HG02623 (cell line): ENCODE measurements at regions not wholly inside any gene's neighbourhood (a gene's known extent, or its start where the extent isn't known, plus 50 kb on each side); places are given as distances from the start of the nearest gene placed in this dataset.

Experiments
- ATAC-seq: cut with Tn5 transposase; IDR thresholded peaks from one replicate; pipeline ENCODE4 v1.9.1; 2021; ENCODE audit warnings: moderate library complexity; ENCODE audit not compliant: unreplicated experiment

DNA sequence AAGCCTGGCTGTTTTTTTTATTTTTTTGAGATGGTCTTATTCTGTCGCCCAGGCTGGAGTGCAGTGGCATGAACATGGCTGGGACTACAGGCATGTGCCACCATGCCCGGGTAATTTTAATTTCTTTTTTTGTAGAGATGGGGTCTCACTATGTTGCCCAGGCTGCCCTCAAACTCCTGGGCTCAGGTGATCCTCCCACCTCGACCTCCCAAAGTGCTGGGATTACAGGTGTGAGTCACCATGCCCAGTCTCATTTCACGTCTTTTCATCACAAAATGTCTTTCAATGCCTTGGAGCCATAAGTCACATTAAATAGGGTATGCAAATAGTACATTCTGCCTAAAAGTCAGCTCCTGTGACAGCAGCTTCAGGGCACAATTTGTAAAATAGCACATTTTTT, 52.8 kb downstream of the SOX2 start:
- no peak for ATAC-seq

DNA sequence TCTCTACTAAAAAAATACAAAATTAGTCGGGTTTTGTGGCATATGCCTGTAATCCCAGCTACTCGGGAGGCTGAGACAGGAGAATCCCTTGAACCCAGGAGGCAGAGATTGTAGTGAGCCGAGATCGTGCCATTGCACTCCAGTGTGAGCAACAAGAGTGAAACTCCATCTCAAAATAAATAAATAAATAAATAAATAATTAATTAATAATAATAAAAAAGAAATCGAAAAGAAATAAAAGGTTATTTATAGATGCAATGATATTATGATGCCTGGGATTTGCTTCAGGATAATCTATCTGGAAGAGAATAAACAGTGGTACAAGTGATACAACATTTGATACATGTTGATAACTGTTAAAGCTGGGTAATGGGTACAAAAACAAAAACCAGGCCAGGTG, 58.6 kb downstream of the SOX2 start:
- no peak for ATAC-seq

DNA sequence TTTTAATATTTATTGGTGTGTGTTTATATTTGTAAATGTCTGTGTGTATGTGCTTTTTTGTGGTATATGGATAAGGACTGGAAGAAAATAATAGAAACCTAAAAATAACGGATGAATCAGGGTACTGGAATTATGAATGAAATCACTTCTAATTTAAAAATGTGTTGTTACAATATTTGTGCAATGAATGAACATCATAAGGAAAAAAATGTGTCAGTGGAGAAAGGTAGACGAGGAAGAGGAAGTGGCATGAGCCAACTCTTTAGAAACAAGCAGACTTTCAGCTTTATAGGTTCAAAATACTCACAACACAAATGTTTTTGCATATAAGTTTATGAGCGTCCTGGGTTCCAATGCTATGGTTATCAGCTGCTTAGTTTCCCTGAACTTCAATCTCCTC, 59.4 kb downstream of the SOX2 start:
- ATAC-seq = no peak

DNA sequence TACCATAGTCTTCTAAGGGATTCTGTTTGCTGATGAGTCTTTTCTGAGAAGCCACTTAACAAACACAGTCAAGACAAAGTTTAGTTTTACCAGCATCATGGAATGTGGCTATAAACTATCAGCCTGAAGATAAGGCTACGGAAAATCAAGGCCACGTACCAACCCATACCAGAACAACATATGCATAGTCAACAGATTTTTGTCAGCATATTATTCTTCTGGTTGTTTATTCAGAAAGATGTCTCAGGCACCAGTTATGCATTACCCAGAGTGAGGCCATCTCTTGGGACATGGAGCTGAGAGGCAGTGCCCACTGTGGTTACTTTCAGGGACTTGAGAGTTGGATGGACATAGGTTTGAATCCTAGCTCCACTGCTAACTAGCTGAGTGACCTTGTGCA, 60.4 kb downstream of the SOX2 start:
- no peak for ATAC-seq

DNA sequence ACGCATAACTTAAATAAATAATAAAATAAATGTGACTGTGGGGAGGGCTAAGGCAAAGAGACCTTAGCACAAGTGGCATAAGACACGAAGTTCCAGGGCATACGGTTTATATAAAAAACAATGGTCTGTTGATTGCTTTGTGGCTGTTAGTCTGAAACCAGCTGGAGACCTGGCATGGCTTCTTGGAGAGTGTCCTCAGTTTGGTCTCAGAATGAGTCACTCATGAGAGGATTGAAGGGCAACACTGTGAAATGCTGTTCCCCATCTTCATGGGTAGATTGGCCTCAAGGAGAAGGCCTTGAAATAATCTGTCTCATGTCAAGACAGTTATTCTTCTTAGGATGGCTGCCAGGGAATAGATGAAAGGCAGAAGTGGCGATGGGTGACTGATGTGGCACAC, 62.2 kb downstream of the SOX2 start:
- ATAC-seq = no peak

DNA sequence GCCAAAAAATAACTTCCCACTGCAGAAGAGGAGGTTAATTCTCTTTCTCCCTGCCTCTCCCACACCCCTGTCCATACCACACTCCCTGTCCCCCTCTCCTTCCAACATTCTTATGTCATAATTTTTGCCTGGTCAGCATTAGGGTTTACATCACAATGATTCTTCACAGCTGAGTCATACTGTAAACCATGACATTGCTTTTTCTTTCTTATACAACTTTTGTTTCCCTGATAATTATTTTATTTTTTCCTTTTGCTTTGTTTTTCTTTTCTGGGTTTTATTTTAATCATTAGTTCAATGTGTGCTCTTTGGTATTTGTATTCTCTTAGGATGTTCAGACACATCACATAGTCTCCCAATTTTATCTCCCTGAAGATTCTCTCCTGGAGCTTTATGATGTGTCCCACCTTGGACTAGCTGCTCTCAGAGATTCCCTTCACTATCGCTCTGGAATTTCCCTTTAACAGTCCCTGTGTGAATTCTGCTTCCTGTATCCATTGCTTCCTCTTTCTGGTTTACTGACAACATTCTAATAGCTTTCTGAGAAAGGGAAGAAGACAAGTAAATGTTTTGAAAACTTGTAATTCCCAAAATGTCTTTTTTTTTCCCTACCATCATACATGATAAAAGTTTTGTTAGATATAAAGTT, 70.7 kb downstream of the SOX2 start:
- ATAC-seq = no peak

DNA sequence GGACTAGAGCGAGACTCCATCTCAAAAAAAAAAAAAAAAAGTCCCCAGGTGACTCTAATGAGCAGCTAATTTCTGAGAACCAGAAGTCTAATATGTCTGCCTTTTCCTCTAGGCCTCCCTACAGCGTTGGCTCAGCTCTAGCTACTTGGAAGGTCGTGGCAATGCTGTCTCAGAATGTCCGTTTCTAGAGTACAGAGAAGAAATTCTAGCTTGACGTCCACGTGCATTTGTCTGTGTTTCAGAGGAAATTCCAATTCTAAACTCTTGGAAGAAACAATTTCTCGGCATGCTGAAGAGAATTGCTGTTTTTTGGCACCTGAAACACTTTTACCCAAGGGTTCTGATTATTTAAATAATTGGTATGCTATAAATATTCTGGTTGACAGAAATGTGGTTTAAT, 78.8 kb downstream of the SOX2 start:
- ATAC-seq = no peak

DNA sequence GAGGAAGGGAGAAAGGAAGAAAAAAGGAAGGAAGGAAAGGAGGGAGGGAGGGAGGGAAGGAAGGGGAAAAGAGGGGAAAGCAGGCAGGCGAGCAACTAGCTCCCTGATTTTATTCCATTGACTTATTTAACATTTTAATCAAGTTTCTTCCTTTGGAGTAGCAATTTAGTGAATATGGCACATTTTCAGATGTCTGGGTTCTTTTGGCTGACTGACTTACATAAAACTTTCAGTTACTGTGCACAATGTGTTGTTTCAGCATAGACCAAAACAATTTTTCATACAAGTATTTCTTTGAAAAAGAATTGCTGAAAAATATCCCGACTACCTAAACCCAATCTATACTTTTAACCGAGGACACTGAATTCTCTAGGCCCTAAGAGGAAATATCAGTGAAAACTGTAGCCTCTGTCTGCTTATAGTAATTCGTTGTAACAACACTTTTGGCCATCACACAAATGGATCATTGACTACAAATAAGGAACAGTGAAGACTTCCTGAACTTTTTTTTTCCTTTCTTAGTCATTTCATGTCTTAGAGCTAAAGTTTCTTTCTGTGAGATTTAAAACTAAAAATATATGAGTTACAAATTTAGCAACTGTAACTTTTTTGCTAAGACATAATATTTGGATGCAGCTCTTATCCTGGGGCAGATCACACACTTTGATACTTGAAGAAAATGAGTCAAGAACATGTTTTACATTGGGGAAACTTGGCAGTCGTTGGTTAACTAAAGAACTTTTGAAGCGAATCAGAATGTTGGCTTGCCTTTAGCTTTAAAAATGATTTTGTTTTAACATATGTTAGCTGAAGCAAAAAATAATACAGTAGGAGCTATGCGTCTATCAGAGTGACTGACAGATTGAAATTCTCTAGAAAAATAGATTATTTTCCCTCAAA, 79.6 kb downstream of the SOX2 start:
- ATAC-seq = no peak

DNA sequence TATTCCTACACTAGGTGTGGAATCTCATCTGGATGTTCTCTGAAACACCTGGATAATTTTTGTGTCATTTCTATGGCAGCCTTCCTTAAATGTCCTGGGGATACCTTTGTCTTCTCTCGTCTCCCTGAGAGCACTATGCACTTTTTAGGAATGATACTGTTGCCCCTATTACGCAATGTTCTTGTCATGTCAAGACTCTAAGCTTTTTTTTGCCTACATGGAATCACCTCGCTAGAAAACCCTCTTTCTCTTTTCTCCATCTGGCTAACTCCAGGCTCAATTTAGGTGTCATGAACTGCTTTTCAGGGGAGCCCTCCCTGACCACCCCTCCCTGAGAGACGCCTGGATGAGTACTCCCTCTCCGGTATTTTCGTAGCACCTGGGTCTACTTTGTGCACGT, 81.3 kb downstream of the SOX2 start:
- ATAC-seq = no peak

DNA sequence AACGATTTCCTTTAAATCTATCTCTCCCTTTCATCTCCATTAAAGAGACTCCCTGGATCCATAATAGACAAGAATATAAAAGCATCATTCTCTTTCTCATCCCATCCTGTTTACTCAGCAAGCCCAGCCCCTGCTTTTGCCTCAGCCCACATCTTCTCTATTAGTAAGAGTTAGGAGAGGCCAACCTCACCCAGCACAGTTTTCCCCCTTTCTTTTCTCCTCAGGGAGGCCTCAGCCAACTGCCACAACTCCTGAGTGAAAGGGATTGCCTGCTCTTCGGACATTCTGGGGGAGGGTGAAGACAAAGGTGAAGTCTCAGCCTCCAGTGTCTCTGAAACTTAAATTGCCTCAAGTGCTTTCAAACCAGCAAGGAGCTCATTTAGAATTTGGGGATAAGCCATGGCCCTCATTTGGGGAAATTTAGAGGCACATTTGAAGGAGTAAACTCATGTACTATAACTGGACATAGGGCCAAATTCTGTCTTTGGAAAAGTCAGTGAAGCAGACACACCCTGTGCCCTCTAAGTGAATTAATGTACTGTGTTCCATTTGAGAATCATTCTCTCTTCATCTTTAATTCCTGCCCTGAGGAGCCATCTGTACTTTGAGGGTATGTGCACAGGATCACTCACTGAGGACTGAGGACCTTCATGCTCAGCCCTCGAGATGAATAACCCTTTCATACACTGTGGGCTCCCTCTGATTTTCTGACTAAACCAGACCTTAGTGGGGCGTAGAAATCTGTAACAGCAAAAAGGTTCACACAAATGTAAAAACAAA, 82.5 kb downstream of the SOX2 start:
- no peak for ATAC-seq

DNA sequence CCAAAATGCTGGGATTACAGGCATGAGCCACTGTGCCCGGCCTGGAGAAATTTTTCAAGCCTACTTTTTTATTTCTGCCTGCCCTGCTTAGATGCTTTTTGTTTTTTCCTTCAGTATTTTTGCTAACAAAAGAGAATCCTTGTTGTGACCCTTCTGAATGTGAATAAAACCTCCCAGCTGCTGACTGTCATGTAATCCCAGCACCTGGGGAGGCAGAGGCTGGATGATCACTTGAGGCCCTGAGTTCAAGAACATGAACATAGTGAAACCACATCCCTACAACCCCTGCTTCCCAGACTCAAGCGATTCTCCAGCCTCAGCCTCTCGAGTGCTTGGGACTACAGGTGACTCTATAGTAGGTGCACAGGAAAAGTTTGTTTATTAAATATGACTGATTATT, 84.9 kb downstream of the SOX2 start:
- no peak for ATAC-seq

DNA sequence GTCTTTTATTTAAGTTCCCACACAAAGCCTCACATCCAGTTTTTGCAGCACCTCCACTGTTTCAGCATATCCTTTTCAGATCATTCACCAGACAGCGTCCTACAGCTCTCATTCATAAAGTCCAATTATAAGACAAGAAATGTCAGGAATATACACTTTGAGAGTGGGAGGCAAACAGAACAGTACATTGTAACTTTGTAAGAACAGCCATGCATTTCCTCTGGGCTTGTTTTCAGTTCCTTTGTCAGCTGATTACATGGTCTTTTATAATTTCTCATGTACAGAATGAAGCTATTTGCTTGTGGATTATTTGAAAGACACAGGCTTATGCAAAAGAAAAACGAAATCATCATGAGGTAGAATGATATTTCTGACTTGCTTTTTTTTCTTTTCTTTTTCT, 85.7 kb downstream of the SOX2 start:
- no peak for ATAC-seq

DNA sequence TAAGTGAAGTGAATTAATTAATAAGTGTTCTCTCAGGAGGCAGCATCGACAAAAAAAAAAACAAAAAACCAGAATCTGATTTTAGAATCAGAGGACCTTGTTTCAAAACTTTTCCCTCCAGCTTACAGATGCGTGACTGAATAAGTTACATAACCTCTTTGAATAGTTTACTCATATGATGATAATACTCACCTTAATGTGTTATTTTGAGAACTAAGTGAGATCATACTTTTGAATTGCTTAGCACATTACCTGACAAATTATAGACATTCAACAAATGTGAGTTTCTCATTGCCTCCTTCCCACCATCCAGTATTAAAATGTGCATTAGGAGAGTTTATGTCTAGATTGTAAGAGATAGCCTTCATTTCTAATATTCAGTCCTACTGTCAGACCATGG, 94.0 kb downstream of the SOX2 start:
- no peak for ATAC-seq

DNA sequence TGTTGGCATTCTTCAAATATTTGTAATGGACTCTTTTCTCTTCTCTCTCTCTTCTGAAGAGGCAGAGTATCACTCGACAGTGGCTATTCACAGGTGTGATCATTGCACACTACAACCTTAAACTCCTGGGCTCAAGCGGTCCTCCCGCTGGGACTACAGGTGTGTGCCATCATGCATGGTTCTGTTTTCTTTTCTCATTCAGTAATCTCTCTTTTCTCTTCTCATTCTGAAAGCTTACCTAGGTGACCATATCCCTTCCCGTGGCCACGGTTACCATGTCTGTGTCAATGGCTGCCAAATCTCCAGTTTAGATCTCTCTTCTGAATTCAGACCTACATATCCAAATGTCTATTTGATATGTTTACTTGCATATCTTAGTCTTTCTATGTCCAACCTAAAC, 96.3 kb downstream of the SOX2 start:
- ATAC-seq = no peak

DNA sequence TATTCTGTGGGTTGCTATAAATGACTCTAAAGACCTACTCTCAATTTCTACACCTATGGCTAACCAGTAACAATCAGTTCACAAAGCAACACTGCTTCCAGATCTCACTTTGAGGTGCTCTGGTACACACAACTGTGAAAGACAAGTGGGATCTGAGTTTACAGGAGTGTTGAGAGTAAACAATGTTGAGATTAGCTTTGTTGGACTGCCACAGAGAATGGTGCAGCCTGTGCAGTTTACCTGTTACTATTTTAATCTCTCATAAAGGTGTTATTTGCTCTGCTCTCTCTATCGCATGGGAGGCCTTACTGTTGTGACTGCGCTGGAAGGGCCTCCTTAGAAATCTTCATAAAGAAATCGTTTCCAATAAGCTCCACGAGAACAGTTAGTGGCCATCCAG, 112.0 kb downstream of the SOX2 start:
- ATAC-seq = no peak

DNA sequence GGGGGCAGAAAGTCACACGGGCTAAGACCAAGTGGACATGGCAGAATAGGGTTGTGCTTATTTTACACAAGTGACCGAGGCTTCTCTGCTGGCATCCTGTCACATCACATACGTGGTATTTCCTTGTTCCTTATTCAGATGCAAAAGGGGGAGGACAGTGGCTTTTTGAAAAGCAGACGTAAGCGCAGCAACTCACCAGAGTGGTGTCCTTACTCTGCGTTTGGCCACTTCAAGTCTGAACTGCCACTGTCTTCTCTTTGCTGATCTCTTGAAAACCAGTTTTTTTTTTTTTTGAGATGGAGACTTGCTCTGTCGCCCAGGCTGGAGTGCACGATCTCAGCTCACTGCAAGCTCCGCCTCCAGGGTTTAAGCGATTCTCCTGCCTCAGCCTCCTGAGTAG, 113.2 kb downstream of the SOX2 start:
- ATAC-seq = no peak

DNA sequence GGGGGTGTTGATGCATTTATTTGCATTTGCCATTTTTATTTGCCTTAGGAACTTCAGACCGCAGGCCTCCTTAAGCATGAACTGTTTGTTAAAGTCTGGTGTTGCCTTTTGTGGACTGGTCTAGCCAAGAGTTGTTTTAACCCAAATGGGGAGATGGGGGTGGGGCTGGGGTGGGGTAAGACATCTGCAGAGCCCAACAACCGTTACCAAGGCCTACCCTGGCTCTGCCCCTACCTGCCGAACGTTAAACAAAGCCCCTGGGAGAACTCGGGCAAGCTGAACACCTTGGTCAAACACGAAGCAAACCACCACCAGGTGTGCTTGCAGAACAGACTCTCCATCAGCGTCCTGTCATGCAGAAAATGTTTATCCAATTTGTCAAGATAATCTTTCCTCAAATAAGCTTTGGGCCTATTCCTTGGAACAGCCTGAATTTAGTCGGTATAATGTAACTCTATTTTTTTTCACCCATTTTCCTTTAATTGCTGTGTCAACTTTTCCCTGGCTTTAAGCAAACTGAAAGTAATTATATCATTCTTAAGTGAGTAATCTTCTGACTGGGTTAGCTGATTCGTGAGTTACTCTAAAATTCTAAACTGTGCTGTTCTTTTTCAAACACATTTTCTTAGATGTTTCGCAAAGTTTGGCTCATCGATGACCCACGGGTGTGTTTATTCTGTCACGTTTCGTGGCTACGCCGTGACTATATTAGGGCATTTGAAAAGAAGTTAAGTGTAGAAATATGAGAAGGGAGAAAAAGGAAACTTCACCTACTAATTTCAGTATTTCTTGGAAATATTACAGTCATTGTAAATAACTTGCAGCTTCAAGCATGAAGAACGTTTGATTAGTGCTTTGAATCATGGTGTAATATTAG, 127.6 kb downstream of the SOX2 start:
- no peak for ATAC-seq

DNA sequence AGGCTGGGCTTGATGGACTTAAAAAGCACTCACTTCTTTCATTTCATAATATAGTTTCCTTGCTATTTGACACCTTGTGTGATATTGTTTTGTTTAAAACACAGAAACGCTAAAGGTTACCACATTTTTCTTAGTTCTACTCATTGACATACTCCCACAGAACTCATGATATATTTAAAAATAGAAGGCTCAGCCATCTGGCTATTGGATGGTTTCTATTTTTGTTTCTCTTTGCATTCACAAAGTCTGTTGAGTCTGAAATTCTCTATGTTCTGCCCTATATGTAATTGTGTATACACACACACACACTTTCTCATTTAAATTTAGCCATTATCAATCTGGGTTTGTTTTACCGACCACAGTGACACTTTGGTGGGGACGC, 128.2 kb downstream of the SOX2 start:
- no peak for ATAC-seq

DNA sequence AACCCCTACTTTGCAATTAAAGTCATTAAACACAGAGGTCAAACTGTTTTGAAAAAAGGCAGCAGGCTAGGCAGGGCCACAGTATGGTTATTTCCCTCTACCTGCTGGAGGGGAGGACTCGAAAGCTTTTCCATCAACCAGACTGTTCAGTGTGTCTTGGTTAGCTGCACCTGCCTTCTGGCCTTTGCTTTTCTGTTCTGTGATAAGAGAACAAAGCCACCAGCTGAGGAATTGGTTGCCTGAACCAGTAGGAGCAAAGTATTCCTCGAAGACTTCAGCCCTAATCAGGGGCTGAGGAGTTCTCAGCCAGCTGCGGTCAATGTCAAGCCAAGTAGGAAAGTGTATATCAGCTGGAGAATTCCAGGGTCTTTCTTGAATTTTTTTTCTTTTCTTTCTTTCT, 132.5 kb downstream of the SOX2 start:
- no peak for ATAC-seq

DNA sequence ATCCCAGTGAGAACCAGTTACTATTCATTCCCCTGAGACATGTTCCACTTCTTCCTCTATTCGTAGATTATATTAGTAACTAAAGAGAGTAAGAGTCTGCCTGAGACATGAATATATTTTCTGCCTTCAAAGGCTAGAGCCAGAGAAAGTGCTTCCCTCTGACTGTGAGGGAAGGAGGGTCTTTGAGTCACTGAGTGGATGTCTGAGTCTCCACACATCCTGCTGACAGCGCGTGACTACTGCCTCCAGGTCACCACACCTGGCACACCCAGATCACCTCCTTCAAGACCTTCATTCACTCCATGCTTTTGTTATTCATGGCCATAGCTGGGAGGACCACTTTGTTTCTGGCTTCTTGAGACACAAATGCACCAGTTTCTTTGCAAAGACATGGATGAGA, 135.6 kb downstream of the SOX2 start:
- ATAC-seq = no peak

DNA sequence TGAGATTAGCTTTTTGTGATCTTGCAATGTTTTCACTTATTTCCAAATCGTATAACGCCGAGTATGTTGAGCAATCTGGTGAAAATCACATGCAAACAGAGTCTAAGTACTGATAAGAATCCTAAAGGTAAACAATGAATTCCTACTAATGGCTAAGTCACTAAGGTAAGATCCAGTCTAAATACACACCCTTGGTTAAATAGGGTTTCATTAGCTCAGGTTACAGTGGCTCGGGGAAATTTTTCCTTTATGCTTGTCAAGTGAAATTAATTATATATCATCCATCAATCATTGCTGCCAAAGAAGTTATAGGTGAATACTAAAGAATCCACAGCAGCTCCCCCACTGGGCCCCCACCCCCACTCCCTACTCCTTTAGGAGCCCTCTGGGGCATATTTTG, 139.3 kb downstream of the SOX2 start:
- ATAC-seq = no peak
